Right lobe of liver (tissue), 6 donors: ENCODE measurements at regions not wholly inside any gene's neighbourhood (a gene's known extent, or its start where the extent isn't known, plus 50 kb on each side); places are given as distances from the start of the nearest gene placed in this dataset.

Experiments used
- ATAC-seq, 4 donors: fragments of 200-7000 bp; cut with Tn5 transposase; one replicate each; pipeline ENCODE4 v1.9.1; 2020; ENCODE audit warnings: mild to moderate bottlenecking in 4 of 4, moderate library complexity in 4 of 4
- DNase-seq, 3 donors: peaks; one replicate each; pipeline ENCODE4 v3.0.0-alpha.2; 2020
- H3K27ac ChIP-seq, 3 donors: fragments of 200-600 bp; one replicate each; pipeline ENCODE4 v1.8.0; 2022
- H3K27me3 ChIP-seq, 2 donors: fragments of 200-600 bp; one replicate each; pipeline ENCODE4 v1.8.0; 2022
- H3K36me3 ChIP-seq, 4 donors: fragments of 200-600 bp; sonication (generic) in 1 of 4; one replicate each; pipeline versions ENCODE4 v1.5.1 to v1.8.0; 2017 to 2022; ENCODE audit warnings: control low read depth in 1 of 4
- H3K4me1 ChIP-seq, 4 donors: fragments of 200-600 bp; sonication (generic) in 1 of 4; one replicate each; pipeline versions ENCODE4 v1.5.1 to v1.8.0; 2017 to 2022; ENCODE audit warnings: control low read depth in 1 of 4
- H3K4me3 ChIP-seq, 3 donors: fragments of 200-600 bp; one replicate each; pipeline ENCODE4 v1.8.0; 2022
- H3K9me3 ChIP-seq, 4 donors: fragments of 200-600 bp; sonication (generic) in 1 of 4; one replicate each; pipeline versions ENCODE4 v1.5.1 to v1.8.0; 2017 to 2022; ENCODE audit warnings: control low read depth in 1 of 4
- CTCF ChIP-seq, 4 donors: fragments of 200-600 bp in 3 of 4; fragments of 450-650 bp in 1 of 4; IDR thresholded peaks; one replicate each; pipeline versions ENCODE4 v1.5.1 to v1.8.0; 2016 to 2022; ENCODE audit warnings: antibody characterized with exemption in 4 of 4, mild to moderate bottlenecking in 2 of 4
- POLR2A ChIP-seq: fragments of 450-650 bp; IDR thresholded peaks from one replicate; pipeline ENCODE4 v1.6.1; 2017; ENCODE audit warnings: antibody characterized with exemption, mild to moderate bottlenecking
- WGBS: methylation state at CpG from one replicate; pipeline ENCODE4 v1.1.6; 2018; ENCODE audit warnings: low coverage, low lambda C conversion rate; ENCODE audit not compliant: insufficient coverage; ENCODE audit errors: missing lambda C conversion rate; 5-methylcytosine and 5-hydroxymethylcytosine counted together
- intact Hi-C, 2 donors: fragments of 100-400 bp; cut with DNase I; formaldehyde crosslinking; loops; one replicate each; pipeline versions ENCODE4 v1.11.2 to v1.14.1; 2022
- donor health status: DM: no; HTN: yes; CAD: no.
- donor health status: DM: no; HTN: no; CAD: no.
- donor health status: DM: no; HTN: no; CAD: no.
- donor health status: DM: no; HTN: yes; CAD: no.
- donor health status: DM: no; HTN: yes; CAD: no.

- Histone ChIP-seq H3K27ac (no peak overlapping the region), H3K4me3 (no peak overlapping the region), H3K27me3 (peaks cover 0 to 6% of the 10 kb centered on the region in 2 donors), H3K36me3 (no peaks in the 10 kb centered on the region), H3K9me3 (no peaks in the 10 kb centered on the region), H3K4me1 (peaks cover 0 to 10% (median 3%) of the 10 kb centered on the region in 4 donors)
- DNase-seq (no peak), ATAC-seq (no peak)
- no peak for TF ChIP-seq POLR2A
- TF ChIP-seq CTCF (IDR thresholded peaks at IDR 0.05), result no peak
- intact Hi-C loops, result no loop called here
These were observed 130.8 kb upstream of the ACSL4 start for GRCh38 chrX:109863811-109864210.

GRCh38 chrX:109871121-109871888 is 131.6 kb upstream of the TMEM164 start:
- Histone ChIP-seq H3K36me3 (peaks cover 0 to 4% (median 0%) of the 10 kb centered on the region in 4 donors), H3K27me3 (peaks cover 0 to 8% of the 10 kb centered on the region in 2 donors), H3K4me3 (no peak overlapping the region), H3K27ac (no peak overlapping the region), H3K4me1 (peaks cover 0 to 7% (median 3%) of the 10 kb centered on the region in 4 donors), H3K9me3 (no peaks in the 10 kb centered on the region)
- TF ChIP-seq CTCF (IDR thresholded peaks at IDR 0.05), result no peak
- no peak for TF ChIP-seq POLR2A
- 49% methylated on average over 4 of the region's 4 CpGs for WGBS
- ATAC-seq, result no peak
- intact Hi-C loops, result no loop called here
- DNase-seq, result no peak

GRCh38 chrX:109872021-109872732 is 130.7 kb upstream of the TMEM164 start:
- Histone ChIP-seq H3K27me3 (peaks cover 0 to 15% of the 10 kb centered on the region in 2 donors), H3K4me3 (no peak overlapping the region), H3K27ac (no peak overlapping the region), H3K9me3 (no peaks in the 10 kb centered on the region), H3K4me1 (peaks cover 0 to 7% (median 3%) of the 10 kb centered on the region in 4 donors), H3K36me3 (peaks cover 0 to 4% (median 0%) of the 10 kb centered on the region in 4 donors)
- peak in 1 of 3 donors; percentile 53 for DNase-seq
- intact Hi-C loops, result no loop called here
- ATAC-seq, result peak; percentile 97 to 100 (median 98)
- TF ChIP-seq CTCF (IDR thresholded peaks at IDR 0.05), result no peak
- no peak for TF ChIP-seq POLR2A
- WGBS, result 15% methylated on average over 4 of the region's 4 CpGs

- intact Hi-C loops, result no loop called here
- Histone ChIP-seq H3K9me3 (no peaks in the 10 kb centered on the region), H3K27me3 (peaks cover 0 to 25% of the 10 kb centered on the region in 2 donors), H3K4me3 (no peak overlapping the region), H3K36me3 (peaks cover 0 to 4% (median 0%) of the 10 kb centered on the region in 4 donors), H3K4me1 (peaks cover 0 to 7% (median 3%) of the 10 kb centered on the region in 4 donors), H3K27ac (no peak overlapping the region)
- 27% methylated on average over 1 of the region's 1 CpG for WGBS
- ATAC-seq, result no peak
- DNase-seq, result no peak
- TF ChIP-seq CTCF (IDR thresholded peaks at IDR 0.05) (no peak), POLR2A (no peak)
These were observed 129.3 kb upstream of the TMEM164 start for GRCh38 chrX:109873574-109873973.
